GM18873 (cell line): ENCODE measurements at regions not wholly inside any gene's neighbourhood (a gene's known extent, or its start where the extent isn't known, plus 50 kb on each side); places are given as distances from the start of the nearest gene placed in this dataset.

Experiments used
- ATAC-seq: cut with Tn5 transposase; IDR thresholded peaks from one replicate; pipeline ENCODE4 v1.9.1; 2021; ENCODE audit warnings: mild to moderate bottlenecking, moderate library complexity, moderate number of reproducible peaks; ENCODE audit not compliant: unreplicated experiment, low FRiP score

DNA sequence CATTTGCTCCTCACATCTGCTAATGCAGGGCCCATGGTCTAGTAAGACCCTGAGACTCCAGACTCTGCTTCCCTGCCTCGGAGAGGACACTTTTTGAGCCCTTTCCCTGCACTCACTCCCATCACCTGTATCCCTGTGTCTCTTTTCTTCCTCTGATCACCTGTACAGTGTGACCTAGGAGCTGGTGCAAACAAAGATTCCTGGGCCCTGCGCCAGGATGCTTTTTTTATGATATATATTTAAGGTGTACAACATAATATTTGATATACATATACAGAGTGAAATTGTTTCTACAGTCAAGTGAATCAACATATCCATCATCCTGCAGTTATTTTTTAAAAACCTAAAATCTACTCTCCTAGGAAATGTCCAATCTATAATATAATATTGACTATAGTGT, 355.4 kb downstream of the MAFB start:
- no peak for ATAC-seq

DNA sequence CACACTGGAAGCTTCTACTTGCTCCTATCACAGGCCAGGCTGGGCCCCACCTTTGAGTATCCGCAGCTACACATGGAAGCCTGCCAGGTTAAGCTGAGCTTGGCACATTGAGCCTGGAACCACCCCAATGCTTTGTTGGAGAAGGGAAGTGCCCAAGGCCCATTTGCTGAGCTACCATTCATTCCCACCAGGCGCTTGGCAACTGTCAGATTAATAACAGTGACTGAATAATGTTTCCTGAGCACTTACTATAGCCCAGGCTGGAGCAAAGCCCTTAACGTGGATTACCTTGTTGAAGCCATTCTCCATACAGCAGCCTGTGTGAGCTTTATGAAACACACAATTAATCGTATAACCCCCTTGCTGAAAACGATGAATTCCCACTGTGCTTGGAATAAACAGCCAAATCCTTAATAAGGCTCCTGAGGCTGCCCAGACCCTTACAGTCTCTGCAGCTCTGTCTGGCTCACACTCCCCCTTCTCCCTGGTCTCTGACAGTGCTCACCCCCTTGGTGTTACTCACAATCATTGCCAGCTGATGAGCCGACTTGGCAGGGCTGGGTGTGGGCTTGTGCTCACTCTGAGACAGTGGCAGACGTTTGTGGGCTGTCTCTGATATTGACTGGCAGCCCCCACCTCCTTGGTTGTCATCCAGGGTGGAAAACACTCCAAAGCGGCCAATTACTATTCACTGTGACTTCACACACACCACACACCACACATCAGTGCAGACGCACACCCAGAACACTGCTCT, 357.1 kb downstream of the MAFB start:
- no peak for ATAC-seq

DNA sequence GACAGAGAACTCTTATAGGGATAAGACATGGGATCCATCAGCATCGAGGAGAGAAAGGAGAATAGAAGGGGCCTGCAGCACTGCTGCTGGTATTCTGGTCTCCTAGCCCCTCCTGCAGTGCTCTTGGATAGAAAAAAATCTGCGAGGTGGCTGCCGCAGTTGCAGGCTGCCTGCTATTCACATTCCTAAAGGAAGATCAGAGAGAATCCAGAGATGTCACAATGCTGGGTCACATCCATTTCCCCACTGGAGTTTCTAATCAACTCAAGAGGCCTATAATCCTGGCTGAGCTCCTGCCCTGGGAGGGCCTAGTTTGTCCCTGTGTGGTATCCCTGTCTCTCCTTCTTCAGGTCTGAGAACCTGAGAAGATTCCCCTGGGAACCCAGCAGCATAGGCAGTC, 357.8 kb downstream of the MAFB start:
- no peak for ATAC-seq

DNA sequence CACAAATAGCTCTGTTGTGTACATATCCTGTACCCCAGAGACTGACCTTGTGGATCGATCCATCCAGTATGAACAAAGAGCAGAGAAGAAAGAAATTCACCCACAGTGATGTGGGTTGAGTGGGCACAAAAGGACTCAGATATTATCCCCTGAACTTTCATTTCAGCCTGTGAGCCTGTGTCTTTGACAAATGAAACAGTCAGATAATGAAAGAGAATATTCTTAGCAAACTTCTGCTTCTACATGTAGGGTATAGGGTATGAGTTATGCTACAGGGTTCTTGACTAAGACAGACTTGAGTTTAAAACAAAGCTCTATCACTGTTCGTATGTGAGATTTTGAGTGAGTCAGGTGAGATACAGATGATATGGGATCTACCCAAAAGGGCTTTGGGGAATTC, 359.7 kb downstream of the MAFB start:
- no peak for ATAC-seq

DNA sequence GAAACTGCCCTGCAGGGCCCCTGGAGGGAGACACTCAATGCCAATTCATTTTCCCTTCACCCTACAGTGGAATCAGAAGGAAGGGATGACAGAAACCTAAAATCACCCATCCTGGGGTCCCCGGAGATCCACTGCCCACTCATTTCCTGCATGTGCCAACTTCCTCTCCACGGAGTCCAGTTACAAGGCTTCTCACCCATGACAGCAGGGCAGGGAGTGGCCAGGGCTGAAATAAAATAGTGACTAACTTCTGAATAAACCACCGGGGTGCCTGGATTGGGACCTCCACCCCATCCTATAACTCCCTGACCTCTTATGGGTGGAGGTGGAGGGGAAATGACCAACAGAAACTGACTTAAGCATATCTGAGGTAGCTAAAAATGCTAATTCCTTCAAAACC, 362.3 kb downstream of the MAFB start:
- ATAC-seq: no peak

DNA sequence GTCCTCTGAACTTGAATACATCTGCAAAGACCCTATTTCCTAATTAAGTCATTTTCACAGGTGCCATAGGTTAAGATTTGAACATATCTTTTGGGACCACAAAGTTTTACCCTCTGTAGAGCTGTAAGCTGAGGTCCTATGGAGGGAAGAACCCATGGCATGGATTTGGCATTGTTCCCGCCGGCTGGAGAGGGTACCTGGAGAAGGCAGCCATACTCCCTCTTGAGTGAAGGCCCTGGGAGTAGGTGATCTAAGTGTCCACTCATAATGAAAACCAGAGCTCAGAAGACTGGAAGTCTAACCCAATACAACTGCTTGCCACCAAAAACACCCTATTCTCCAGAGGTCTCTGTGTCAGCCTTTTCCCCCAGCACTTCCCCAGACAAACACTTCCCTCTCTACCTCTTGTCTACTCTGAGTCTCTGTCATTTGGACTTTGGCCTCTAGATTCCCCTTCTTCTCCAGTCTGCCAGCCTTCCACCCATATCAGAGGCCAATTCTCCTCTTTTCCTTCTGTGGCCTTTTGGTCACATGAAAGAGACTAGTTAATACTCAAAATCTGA, 363.9 kb downstream of the MAFB start:
- ATAC-seq: no peak

DNA sequence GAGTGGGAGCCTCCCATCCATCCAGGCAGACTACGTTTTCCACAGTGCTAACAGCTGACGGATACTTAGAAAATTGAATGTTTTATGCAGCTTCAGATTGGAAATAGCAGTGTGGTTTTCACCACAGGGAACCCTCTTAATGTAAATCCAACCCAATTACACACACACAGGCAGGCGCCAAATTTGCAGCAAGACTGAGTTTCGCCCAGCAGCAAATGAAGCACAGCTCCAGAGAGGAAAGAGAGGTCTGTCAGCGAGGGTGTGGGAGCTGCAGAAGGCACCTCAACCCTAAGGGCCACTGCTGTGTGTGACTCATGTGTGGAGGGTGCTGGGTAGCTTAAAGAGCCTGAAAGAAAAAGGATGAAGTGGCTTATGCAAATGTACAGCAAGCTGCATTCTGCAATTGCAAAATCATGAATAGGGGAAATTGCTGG, 365.7 kb downstream of the MAFB start:
- no peak for ATAC-seq

DNA sequence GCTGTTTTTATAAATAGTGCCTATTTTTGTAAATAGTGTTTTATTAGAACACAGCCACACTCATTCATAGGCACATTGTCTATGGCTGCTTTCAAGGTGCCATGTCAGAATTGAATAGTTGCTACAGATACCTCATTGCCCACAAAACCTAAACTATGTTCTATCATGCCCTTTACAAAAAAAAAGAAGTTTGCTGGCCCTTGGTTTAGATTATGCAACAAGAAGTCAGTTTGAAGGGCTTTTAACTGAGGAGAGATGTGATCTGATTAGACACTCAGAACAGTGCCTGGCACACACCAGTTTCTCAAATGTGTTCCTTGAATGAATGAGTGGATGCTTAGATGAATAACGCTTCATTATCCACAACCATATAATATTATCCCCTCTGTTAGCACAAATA, 366.1 kb downstream of the MAFB start:
- no peak for ATAC-seq

DNA sequence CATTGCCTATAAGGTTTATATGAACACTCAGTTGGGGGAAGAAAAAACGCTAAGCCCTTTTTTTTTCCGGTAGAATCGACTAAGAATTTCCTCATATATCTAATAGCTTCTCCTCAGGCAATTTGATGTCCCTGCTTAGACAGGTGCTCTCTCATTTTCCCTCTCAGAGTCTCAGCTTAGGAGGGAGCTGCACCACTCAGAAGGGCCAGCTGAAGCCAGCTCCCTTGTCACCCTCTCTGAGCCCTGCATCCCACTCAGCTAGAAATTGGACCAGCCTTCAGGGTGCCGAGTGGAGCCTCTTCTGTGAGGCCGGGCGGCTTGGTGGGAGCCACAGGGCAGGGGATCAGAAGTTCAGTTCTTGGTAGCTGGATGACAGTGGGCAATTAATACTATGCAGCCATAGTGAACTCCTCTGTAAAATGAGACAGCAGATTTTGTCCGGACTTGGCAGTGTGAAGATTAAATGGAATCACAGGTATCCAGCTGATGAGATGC, 368.5 kb downstream of the MAFB start:
- no peak for ATAC-seq

DNA sequence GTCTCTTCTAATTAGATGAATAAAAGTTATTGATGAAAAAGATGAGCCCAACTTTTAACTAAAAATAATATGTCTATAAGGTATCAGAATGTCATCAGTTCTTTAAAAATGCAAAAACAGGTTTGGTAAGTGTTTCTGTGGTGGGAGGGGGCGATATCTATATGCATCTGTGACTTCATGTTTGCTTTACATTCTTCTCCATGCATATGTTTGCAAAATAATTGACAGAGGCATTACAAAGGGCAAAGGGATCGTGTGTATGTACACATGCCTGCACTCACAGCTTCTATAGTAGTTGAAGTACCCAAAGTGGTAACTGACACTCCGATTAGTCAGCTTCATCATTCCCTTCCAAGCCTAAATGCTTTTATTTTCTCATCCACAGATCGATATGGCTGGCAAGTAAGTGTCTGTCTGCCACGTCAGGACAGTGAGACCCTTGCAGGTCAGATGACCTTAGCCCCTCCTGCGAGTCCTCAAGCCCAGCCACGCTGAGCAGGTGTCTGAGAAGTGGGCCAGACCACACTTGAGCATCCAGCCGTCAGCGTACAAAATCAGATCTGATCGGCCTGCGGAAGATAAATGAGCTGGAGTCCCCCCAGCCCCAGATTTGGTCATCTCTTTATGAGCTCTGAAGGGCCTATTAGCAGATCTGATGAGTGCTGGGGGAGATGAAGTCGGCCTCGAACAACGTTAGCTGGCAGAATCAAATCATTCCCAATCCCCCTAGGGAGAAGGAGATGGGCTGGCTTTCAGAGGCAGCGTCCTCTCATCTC, 369.1 kb downstream of the MAFB start:
- ATAC-seq: no peak

DNA sequence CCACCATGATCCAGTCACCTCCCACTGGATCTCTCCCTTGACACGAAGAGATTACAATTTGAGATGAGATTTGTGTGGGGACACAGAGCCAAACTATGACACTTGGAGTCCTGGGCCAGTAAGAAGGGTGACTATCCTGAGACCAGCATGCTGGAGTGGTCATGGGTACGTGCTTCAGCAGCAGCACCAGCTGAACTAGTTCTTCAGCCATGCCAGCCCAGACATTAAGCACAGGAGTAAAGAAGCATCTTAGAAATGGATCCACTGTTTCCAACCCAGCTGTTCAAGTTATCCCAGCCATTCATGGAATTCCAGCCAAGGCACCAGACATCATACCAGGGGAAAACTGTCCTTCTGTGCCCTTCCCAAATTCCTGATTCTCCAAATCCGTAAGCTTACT, 370.0 kb downstream of the MAFB start:
- ATAC-seq: no peak

DNA sequence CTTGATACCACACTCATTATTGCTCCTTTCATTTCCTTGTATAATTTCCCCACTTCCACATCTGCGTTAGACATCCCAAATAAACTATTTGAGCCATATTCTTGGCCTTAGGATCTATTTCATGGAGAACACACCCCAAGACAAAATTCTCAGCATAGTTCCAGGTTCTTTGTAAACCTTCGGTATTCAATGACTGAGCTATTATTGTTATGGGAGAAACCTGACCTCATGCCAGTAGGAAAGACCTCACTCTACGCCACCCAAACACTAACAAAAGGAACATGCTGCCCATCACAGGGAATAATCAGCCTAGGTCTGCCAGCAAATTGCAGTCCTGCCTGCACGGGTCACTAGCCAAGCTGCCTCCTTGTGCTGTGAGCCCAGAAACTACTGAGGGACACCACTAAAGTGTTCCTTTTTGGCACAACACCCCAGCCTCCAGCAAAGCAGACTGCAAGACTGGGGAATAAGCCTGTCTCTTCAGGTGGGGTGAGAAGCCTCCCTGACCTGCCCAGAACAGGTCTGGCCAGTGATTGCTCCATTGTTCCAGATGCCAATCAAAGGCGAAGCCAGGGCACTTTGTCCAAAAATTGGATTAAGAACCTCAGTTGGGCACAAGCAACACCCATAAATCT, 371.8 kb downstream of the MAFB start:
- ATAC-seq: no peak

DNA sequence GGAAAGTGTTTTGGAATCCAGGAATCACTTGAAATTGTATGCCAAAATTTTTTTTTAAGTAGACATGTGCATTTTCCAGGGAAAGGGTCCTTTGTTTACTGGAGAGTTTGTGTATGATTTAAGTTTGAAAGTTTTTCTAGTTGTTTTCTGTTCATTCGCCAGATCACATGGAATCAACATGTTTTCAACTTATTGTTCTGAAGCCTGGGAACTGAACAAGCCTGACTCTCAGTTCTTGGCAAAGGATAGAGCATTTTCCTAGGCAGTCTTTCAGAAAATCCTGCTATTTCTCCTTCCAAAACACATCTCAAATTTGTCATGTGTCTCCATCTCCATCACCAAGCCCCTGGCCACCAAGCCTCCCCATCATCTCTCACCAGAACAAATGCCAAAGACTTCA, 374.8 kb downstream of the MAFB start:
- ATAC-seq: no peak

DNA sequence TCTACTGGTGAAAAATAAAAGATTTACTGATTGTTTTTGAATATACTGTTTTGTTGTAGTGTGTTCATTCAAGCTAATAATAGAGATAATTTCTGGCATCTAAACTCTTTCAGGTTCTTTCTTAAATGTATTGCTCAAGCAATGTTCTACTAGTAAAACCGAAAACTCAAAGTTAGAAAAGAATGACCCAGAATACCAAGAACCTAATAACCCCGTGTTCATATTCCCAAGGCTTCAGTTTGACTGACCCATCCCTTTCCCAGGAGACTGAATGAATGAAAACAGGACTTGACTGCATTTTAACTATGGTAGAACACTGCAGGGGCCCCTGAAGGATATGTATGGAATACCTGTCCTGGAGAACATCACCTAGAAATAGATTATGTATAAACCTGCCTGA, 375.3 kb downstream of the MAFB start:
- ATAC-seq: no peak

DNA sequence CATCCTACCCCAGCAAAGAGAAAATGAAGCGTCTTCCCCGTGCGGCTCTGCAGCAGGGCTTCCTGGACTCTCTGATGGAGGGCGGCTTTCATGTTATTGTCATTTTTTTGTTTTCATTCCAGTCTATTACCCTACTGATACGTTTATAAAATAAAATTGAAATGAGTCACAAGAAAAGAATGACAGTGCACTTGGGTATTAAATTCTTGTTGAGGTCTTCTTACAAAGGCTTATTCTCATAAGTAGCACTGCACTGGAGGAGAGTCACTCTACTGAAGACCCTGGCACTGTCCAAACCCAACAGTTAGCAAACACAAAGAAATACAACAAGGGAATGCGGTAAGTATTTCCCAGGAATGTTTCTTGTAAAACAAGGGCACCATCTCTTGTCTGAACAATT, 379.3 kb downstream of the MAFB start:
- no peak for ATAC-seq

DNA sequence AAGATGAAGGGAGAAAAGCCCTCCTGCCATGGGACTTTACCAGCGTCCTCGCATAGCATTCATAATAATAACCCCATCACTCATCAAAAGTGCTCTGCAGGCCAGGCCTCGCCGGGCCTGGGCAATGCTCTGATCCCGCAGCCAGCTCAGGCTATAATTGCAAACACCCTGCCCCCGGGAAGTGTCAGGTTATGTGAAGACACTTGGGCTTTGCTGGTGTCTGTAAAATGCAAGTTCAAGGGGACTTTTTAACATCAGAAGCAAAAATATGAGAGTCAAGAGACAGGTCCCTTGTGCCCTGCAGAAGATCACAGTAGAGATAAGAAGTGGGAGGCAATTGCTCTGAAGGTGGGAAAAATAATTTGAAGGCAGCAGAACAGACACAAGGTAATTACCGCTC, 381.0 kb downstream of the MAFB start:
- no peak for ATAC-seq

DNA sequence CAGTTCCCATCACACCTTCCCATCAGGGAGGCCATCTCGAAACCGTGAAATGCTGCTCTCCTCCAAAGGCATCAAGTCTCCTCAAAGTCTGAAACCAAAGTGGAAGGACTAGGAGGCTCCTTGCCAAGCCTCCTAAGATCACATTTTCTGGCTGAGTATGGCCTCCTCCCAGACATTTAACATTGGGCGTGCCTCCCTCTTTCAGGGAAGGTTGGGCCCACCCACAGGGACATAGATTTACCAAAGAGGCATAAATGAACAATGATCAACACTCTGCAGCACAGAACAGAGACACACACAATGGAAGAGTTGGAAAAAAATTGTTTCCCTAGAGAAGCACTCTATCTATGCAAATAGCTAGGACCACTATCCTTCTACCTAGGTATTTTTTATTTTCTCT, 381.8 kb downstream of the MAFB start:
- no peak for ATAC-seq

DNA sequence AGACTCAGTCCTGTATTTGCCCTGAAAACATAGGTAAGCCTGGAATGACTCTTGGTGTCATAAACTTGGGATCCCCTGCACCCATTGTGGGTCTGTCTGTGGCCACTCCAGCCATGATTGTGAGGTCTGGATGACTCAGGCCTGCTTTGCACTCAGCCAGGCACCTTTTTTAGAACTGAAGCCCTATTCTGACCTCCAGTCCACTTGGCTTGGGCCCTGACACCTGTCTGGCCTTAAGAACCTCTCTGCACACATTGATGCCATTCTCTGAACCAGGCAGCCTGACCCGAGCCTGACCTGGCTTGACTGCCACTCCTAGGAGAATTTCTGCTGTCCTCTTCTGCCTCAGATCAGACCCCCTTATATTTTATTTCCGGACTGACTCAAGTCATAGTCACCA, 383.7 kb downstream of the MAFB start:
- no peak for ATAC-seq

DNA sequence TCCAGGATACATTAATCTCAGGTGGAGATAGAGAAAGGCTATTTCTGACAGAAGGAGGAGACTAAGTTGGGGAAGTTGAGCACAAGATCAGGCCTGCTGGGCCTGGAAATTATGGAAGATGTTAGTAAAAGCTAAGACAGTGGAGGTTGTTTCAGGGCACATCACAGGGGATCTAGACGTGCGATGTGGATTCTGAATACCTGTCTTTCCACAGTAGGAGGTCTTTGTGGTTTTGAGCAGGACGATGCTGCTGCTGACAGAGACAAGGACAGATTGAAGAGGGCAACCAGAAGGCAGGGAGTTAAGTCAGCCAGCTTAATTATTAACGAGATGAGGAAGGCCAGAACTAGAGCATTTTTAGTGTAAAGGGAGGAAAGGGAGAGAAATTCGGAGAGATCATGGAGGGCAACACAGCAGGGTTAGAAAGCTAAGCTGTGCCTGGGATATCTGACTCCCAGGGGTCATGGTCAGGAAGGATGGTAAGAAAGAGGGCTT, 384.9 kb downstream of the MAFB start:
- no peak for ATAC-seq

DNA sequence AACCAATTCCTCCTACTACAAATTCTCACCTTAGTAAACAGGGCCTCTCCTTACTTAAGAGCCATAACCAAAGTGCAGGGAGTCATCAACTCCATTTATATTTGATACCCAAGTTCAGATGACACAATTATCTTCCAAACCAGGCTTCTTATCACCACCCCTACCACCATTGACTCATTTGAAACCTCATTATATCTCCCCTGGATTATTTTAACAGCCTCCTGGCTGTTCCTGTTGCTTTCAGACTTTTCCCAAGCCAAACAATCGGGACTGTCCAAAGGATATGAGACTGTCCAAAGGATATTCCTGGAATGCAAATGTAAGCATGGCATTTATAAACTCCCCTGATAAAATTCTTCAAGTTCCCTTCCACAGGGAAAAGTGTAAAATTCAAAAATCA, 394.3 kb downstream of the MAFB start:
- ATAC-seq: no peak

DNA sequence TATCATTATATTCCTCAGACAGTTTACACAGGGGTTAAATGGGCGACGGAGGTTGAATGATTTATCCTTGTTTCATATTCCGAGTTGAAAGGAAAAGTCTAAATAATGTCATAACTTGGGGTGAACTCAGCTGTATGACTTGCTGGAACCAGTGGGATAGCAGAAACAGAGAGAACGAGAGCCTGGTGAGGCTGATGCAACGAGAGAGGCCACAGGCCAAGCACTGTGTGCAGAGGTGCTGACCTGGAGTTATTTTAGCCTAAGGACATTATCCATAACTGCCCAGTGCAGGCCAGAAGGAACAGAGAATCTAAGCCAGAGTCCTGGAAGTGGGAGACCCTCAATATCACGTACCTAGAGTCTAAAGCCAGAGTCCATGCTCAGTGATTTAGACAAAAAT, 394.9 kb downstream of the MAFB start:
- no peak for ATAC-seq
